CD4-positive, CD25-positive, alpha-beta regulatory T cell (primary cell): ENCODE measurements at regions not wholly inside any gene's neighbourhood (a gene's known extent, or its start where the extent isn't known, plus 50 kb on each side); places are given as distances from the start of the nearest gene placed in this dataset.

ENCODE experiments used
- ATAC-seq, 2 donors: fragments of 150-1000 bp; cut with Tn5 transposase; one replicate each; pipeline ENCODE4 v1.10.0; 2021; ENCODE audit warnings: low read depth in 2 of 2, moderate number of reproducible peaks in 2 of 2, moderate library complexity in 1 of 2
- DNase-seq, 3 donors: peaks; one replicate each; pipeline versions ENCODE4 v3.0.0 to v3.0.0-alpha.2; 2012 to 2022; ENCODE audit warnings: mixed read lengths in 1 of 3
- H3K27ac ChIP-seq: one replicate; pipeline ENCODE4 v1.7.0; 2013; ENCODE audit warnings: mild to moderate bottlenecking, low read length; ENCODE audit not compliant: insufficient read depth, poor library complexity, severe bottlenecking
- H3K27me3 ChIP-seq: one replicate; pipeline ENCODE4 v1.7.0; 2013; ENCODE audit warnings: low read length; ENCODE audit not compliant: control insufficient read depth, insufficient read depth
- H3K36me3 ChIP-seq: one replicate; pipeline ENCODE4 v1.7.0; 2013; ENCODE audit warnings: mild to moderate bottlenecking, low read length, moderate library complexity; ENCODE audit not compliant: control insufficient read depth, insufficient read depth
- H3K4me1 ChIP-seq: 2 replicates; pipeline ENCODE4 v1.7.0; 2013; ENCODE audit warnings: mild to moderate bottlenecking, low read length; ENCODE audit not compliant: insufficient read depth, control insufficient read depth, poor library complexity, severe bottlenecking
- H3K4me3 ChIP-seq: one replicate; pipeline ENCODE4 v1.7.0; 2013; ENCODE audit warnings: low read depth, mild to moderate bottlenecking, low read length, moderate library complexity
- H3K9me3 ChIP-seq, 2 experiments: 1 replicate in 1 of 2; 2 replicates in 1 of 2; pipeline ENCODE4 v1.7.0; 2013; ENCODE audit warnings: low read length in 2 of 2, mild to moderate bottlenecking in 1 of 2, moderate library complexity in 1 of 2; ENCODE audit not compliant: control insufficient read depth in 2 of 2
- H3K27ac Mint-ChIP-seq, 3 donors: one replicate each; pipeline ENCODE4 v1.8.0; 2020 to 2022; ENCODE audit warnings: mild to moderate bottlenecking in 3 of 3, mixed read lengths in 3 of 3, moderate library complexity in 2 of 3
- H3K27me3 Mint-ChIP-seq: one replicate; pipeline ENCODE4 v1.8.0; 2022; ENCODE audit warnings: mild to moderate bottlenecking, mixed read lengths
- H3K36me3 Mint-ChIP-seq: one replicate; pipeline ENCODE4 v1.8.0; 2020; ENCODE audit warnings: mixed read lengths
- H3K4me1 Mint-ChIP-seq, 4 donors: one replicate each; pipeline ENCODE4 v1.8.0; 2020 to 2022; ENCODE audit warnings: mixed read lengths in 4 of 4, mild to moderate bottlenecking in 1 of 4
- H3K4me3 Mint-ChIP-seq, 4 donors: one replicate each; pipeline ENCODE4 v1.8.0; 2020 to 2022; ENCODE audit warnings: mild to moderate bottlenecking in 4 of 4, mixed read lengths in 4 of 4, moderate library complexity in 3 of 4
- H3K9me3 Mint-ChIP-seq, 7 donors: one replicate each; pipeline ENCODE4 v1.8.0; 2020 to 2022; ENCODE audit warnings: mixed read lengths in 7 of 7, mild to moderate bottlenecking in 3 of 7, moderate library complexity in 2 of 7

DNA sequence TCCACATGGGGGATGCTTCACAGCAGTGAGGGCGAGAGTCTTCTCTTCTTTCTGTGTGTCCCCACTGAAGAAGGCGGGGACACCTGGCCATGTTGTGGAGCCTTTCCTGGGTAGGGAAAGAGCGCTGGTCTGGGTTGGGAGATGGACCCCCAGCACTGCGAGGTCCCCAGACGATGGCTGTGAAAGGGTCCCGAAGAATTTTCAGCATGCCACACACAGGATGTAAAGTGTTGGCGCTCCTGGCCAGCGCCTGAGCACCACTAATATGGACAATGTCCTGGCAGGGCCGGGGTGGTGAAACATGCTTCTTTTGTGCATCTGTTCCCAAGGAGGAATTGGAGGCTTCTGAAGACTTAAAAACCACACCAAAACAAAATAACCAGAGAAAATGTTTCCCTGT, 77.2 kb downstream of the GLI2 start:
- Histone ChIP-seq H3K27me3 (no peaks in the 10 kb centered on the region), H3K36me3 (no peaks in the 10 kb centered on the region), H3K9me3 (no peaks in the 10 kb centered on the region), H3K4me3 (no peak overlapping the region), H3K4me1 (no peaks in the 10 kb centered on the region), H3K27ac (no peak overlapping the region)
- no peaks in the 10 kb centered on the region for H3K9me3 Mint-ChIP-seq
- DNase-seq (no peak), ATAC-seq (no peak)
- no peaks in the 10 kb centered on the region for H3K4me1 Mint-ChIP-seq
- no peaks in the 10 kb centered on the region for H3K36me3 Mint-ChIP-seq
- H3K27ac Mint-ChIP-seq = no peak overlapping the region
- H3K27me3 Mint-ChIP-seq = peaks cover 5% of the 10 kb centered on the region
- no peak overlapping the region for H3K4me3 Mint-ChIP-seq

DNA sequence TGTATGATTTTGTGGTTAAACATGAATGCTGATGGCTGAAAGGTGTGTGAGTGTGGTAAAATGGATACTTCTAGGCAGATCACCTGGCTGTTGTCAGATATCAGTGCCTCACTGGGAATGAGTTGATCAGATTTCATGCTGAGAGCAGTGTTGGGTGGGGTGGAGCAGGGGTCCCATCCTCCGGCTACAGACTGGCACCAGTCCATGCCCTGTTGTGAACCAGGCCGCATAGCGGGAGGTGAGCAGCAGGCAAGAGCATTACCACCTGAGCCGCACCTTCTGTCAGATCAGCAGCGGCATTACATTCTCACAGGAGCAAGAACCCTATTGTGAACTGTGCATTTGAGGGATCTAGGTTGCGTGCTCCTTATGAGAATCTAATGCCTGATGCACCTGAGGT, 78.7 kb downstream of the GLI2 start:
- Mint-ChIP-seq H3K27me3 (no peaks in the 10 kb centered on the region), H3K36me3 (no peaks in the 10 kb centered on the region), H3K4me3 (no peak overlapping the region), H3K27ac (no peak overlapping the region), H3K9me3 (no peaks in the 10 kb centered on the region), H3K4me1 (no peaks in the 10 kb centered on the region)
- H3K4me1 ChIP-seq = no peaks in the 10 kb centered on the region
- H3K27me3 ChIP-seq = no peaks in the 10 kb centered on the region
- H3K36me3 ChIP-seq = no peaks in the 10 kb centered on the region
- DNase-seq (no peak), ATAC-seq (no peak)
- no peak overlapping the region for H3K27ac ChIP-seq
- no peaks in the 10 kb centered on the region for H3K9me3 ChIP-seq
- H3K4me3 ChIP-seq = no peak overlapping the region

- no peak overlapping the region for H3K27ac Mint-ChIP-seq
- H3K27ac ChIP-seq = no peak overlapping the region
- H3K4me3 Mint-ChIP-seq = no peak overlapping the region
- H3K36me3 Mint-ChIP-seq = no peaks in the 10 kb centered on the region
- H3K36me3 ChIP-seq = no peaks in the 10 kb centered on the region
- no peaks in the 10 kb centered on the region for H3K4me1 ChIP-seq
- no peaks in the 10 kb centered on the region for H3K27me3 Mint-ChIP-seq
- no peaks in the 10 kb centered on the region for H3K9me3 ChIP-seq
- H3K9me3 Mint-ChIP-seq = no peaks in the 10 kb centered on the region
- H3K4me1 Mint-ChIP-seq = no peaks in the 10 kb centered on the region
- no peaks in the 10 kb centered on the region for H3K27me3 ChIP-seq
- DNase-seq (no peak), ATAC-seq (no peak)
- no peak overlapping the region for H3K4me3 ChIP-seq
These were observed 79.6 kb downstream of the GLI2 start for GRCh38 chr2:120815292-120815691.

- Mint-ChIP-seq H3K27me3 (no peaks in the 10 kb centered on the region), H3K9me3 (no peaks in the 10 kb centered on the region), H3K27ac (no peak overlapping the region), H3K36me3 (no peaks in the 10 kb centered on the region), H3K4me1 (no peaks in the 10 kb centered on the region), H3K4me3 (no peak overlapping the region)
- no peak for DNase-seq
- no peak overlapping the region for H3K4me3 ChIP-seq
- no peaks in the 10 kb centered on the region for H3K4me1 ChIP-seq
- no peaks in the 10 kb centered on the region for H3K9me3 ChIP-seq
- no peaks in the 10 kb centered on the region for H3K36me3 ChIP-seq
- no peaks in the 10 kb centered on the region for H3K27me3 ChIP-seq
- no peak for ATAC-seq
- no peak overlapping the region for H3K27ac ChIP-seq
These were observed 81.7 kb downstream of the GLI2 start for GRCh38 chr2:120817136-120817955.

DNA sequence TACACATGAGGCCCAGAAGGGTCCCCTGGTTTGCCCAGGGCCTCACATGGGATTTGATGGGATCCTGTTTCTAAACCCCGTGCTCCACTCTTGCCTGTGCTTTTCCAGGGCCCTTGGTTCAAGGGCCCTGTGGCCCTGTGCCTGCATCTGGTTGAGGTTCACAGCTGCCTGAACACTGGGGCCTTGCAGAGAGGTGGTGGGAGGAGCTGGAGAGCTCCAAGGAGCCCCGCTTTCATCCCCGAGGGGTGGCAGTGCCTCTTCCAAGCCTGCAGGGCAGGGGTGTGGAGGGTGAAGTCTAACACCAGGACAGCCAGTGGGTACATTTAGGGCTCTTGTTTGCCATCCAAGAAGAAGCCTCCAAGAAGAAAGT, 82.3 kb downstream of the GLI2 start:
- DNase-seq (no peak), ATAC-seq (no peak)
- H3K36me3 ChIP-seq = no peaks in the 10 kb centered on the region
- no peaks in the 10 kb centered on the region for H3K4me1 ChIP-seq
- Mint-ChIP-seq H3K4me3 (no peak overlapping the region), H3K27ac (no peak overlapping the region), H3K4me1 (no peaks in the 10 kb centered on the region), H3K36me3 (no peaks in the 10 kb centered on the region), H3K27me3 (no peaks in the 10 kb centered on the region), H3K9me3 (no peaks in the 10 kb centered on the region)
- no peak overlapping the region for H3K4me3 ChIP-seq
- H3K9me3 ChIP-seq = no peaks in the 10 kb centered on the region
- no peaks in the 10 kb centered on the region for H3K27me3 ChIP-seq
- no peak overlapping the region for H3K27ac ChIP-seq

DNA sequence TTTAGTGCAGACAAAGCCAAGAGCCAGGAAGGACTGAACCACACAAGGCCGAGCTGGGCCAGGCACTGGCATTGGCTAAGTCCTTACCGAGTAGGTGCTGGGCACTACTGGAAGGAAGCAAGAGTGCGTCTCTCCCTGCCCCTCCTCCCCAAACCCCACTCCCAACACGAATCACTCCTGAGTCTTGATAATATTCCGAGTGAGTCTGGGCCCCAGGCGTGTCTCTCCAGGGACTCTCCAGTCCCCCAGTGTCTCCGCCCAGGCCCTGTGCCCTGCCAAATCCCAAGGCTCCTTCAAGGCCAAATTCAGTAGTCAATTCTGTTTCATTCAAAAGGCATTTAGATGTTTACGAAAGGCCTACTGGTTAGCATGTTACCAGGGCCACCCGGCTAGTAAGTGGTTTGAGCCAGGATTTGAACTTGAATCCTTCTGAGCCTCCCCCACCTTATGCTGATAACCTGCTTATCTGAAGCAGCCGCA, 82.8 kb downstream of the GLI2 start:
- no peaks in the 10 kb centered on the region for H3K27me3 Mint-ChIP-seq
- ATAC-seq (no peak), DNase-seq (no peak)
- Histone ChIP-seq H3K27ac (no peak overlapping the region), H3K4me1 (no peaks in the 10 kb centered on the region), H3K27me3 (no peaks in the 10 kb centered on the region), H3K4me3 (no peak overlapping the region), H3K9me3 (no peaks in the 10 kb centered on the region), H3K36me3 (no peaks in the 10 kb centered on the region)
- no peaks in the 10 kb centered on the region for H3K9me3 Mint-ChIP-seq
- no peak overlapping the region for H3K4me3 Mint-ChIP-seq
- no peaks in the 10 kb centered on the region for H3K36me3 Mint-ChIP-seq
- H3K27ac Mint-ChIP-seq = no peak overlapping the region
- H3K4me1 Mint-ChIP-seq = no peaks in the 10 kb centered on the region

DNA sequence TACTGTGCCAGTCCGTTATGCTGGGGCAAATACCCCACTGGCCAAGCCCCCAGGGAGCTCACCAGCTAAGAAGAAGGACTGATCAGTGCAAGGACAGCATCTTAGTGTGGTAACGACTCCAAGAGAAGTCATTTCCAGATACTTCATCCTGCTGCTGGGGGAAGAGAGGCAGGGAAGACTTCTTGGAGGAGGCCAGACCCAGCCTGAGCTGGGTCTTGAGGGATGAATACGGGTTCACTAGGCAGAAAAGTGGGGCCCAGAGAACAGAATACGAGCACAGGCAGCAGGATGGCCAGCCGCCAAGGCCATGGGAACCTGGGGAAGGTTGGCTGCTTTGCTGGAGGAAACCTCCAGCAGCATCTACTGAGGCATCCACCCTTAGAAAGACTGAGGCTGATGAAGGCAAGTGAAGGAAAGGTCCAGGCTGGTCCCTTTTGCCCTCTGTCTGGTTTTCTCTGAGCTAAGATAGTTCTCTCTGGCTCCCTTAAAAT, 84.1 kb downstream of the GLI2 start:
- ATAC-seq = no peak
- no peaks in the 10 kb centered on the region for H3K36me3 ChIP-seq
- Mint-ChIP-seq H3K4me1 (no peaks in the 10 kb centered on the region), H3K27me3 (no peaks in the 10 kb centered on the region), H3K27ac (no peak overlapping the region), H3K9me3 (no peaks in the 10 kb centered on the region), H3K36me3 (no peaks in the 10 kb centered on the region), H3K4me3 (no peak overlapping the region)
- H3K27me3 ChIP-seq = no peaks in the 10 kb centered on the region
- H3K27ac ChIP-seq = no peak overlapping the region
- DNase-seq = no peak
- no peaks in the 10 kb centered on the region for H3K9me3 ChIP-seq
- no peak overlapping the region for H3K4me3 ChIP-seq
- no peaks in the 10 kb centered on the region for H3K4me1 ChIP-seq

DNA sequence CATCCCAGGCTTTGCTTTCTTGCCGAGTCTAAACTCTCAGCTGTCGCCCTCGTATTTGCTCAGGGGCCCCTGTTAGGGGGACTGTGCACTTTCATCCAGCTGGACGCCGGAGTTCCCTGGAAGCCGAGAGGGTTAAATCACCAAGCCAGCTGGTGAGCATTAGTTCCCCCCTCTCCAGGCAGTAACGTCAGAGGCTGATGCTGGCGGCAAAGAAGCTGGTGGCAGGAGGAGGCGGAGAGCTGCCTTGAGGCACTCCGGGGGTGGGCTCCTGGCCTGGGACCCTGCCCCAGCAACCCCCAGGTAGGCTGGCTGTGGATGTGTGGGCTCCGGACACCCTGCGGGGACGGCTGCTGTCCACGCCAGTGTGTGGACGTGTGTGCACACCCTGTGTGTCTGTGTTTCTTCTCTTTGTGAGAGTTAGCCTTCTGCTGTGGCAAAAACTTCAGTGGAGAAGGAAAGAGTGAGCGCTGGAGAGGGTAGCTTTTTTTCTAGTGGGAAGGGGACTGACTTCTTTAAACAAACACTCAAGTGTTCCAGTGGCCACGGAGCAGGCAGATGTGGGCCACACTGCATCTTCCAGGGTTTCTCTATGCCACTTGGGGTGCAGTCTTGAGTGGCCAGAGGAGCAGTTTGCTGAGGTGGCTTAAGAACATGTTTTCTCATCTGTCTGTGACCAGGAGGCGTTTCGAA, 84.7 kb downstream of the GLI2 start:
- Histone ChIP-seq H3K9me3 (no peaks in the 10 kb centered on the region), H3K27ac (no peak overlapping the region), H3K4me1 (no peaks in the 10 kb centered on the region), H3K27me3 (no peaks in the 10 kb centered on the region), H3K4me3 (no peak overlapping the region), H3K36me3 (no peaks in the 10 kb centered on the region)
- Mint-ChIP-seq H3K4me1 (no peaks in the 10 kb centered on the region), H3K27ac (no peak overlapping the region), H3K36me3 (no peaks in the 10 kb centered on the region), H3K9me3 (no peaks in the 10 kb centered on the region), H3K4me3 (no peak overlapping the region), H3K27me3 (no peaks in the 10 kb centered on the region)
- ATAC-seq (no peak), DNase-seq (no peak)
